Osteocyte (in vitro differentiated cells): ENCODE measurements at regions not wholly inside any gene's neighbourhood (a gene's known extent, or its start where the extent isn't known, plus 50 kb on each side); places are given as distances from the start of the nearest gene placed in this dataset.

Experiments used
- DNase-seq: peaks from one replicate; pipeline ENCODE4 v3.0.0; 2021; ENCODE audit warnings: mixed read lengths; ENCODE audit not compliant: unreplicated experiment; ENCODE audit errors: extremely low spot score
- H3K27ac Mint-ChIP-seq: one replicate; pipeline ENCODE4 v1.8.0; 2021; ENCODE audit warnings: mild to moderate bottlenecking, mixed read lengths; ENCODE audit not compliant: unreplicated experiment
- H3K27me3 Mint-ChIP-seq: one replicate; pipeline ENCODE4 v1.8.0; 2021; ENCODE audit warnings: mixed read lengths; ENCODE audit not compliant: unreplicated experiment
- H3K36me3 Mint-ChIP-seq: one replicate; pipeline ENCODE4 v1.8.0; 2021; ENCODE audit warnings: mixed read lengths; ENCODE audit not compliant: unreplicated experiment
- H3K4me1 Mint-ChIP-seq: one replicate; pipeline ENCODE4 v1.8.0; 2021; ENCODE audit warnings: mixed read lengths; ENCODE audit not compliant: unreplicated experiment
- H3K4me3 Mint-ChIP-seq: one replicate; pipeline ENCODE4 v1.8.0; 2021; ENCODE audit warnings: mild to moderate bottlenecking, moderate library complexity, mixed read lengths; ENCODE audit not compliant: unreplicated experiment
- H3K9me3 Mint-ChIP-seq: one replicate; pipeline ENCODE4 v1.8.0; 2021; ENCODE audit warnings: mixed read lengths; ENCODE audit not compliant: unreplicated experiment
- TF ChIP-seq, protein P1 (sequence below): fragments of 200-600 bp; sonication (generic); IDR thresholded peaks from 2 replicates; pipeline ENCODE4 v1.5.0; 2021; ENCODE audit warnings: antibody characterized with exemption, mild to moderate bottlenecking, moderate library complexity

DNA sequence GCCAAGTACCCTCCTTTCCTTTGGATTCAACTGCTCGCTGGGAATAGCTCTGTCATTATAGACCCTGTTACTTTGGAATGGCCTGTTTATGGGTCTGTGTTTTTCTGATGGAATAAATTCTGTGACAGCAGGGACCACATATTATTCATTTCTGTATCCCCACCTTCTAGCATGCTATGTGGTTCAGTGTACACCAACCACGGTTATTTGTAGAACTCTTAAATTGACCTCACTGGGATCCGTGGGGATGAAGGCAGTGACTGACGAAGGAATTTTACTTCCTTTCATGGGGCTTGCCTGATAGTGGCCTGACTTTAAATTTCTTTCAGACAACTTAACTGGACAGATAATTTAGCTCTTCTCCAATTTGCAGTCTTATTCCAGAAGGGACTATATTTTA, 343.2 kb downstream of the SPRY1 start:
- TF ChIP-seq, protein P1, sequence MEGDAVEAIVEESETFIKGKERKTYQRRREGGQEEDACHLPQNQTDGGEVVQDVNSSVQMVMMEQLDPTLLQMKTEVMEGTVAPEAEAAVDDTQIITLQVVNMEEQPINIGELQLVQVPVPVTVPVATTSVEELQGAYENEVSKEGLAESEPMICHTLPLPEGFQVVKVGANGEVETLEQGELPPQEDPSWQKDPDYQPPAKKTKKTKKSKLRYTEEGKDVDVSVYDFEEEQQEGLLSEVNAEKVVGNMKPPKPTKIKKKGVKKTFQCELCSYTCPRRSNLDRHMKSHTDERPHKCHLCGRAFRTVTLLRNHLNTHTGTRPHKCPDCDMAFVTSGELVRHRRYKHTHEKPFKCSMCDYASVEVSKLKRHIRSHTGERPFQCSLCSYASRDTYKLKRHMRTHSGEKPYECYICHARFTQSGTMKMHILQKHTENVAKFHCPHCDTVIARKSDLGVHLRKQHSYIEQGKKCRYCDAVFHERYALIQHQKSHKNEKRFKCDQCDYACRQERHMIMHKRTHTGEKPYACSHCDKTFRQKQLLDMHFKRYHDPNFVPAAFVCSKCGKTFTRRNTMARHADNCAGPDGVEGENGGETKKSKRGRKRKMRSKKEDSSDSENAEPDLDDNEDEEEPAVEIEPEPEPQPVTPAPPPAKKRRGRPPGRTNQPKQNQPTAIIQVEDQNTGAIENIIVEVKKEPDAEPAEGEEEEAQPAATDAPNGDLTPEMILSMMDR = no peak
- no peak overlapping the region for H3K4me3 Mint-ChIP-seq

DNA sequence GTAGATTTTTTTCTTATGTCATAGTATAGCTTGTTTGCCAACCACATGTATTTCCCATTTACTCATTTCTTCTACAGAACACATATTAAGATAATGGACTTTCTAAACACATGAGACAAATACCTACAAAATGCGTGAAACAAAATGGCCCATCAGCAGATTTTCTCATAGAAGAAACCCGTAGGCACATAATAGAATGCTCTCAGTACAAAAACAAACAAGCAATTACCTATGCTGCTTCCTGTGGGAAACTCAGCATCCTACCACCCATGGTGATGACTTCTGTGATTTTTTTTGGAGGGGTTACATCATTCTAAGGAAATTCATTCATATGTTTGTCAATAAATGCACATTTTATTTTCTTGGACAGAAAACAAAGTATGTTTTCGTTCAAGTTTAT, 343.6 kb downstream of the SPRY1 start:
- DNase-seq = no peak
- Mint-ChIP-seq H3K27ac (no peak overlapping the region), H3K4me3 (no peak overlapping the region), H3K36me3 (peaks cover 1% of the 10 kb centered on the region), H3K9me3 (peaks cover 5% of the 10 kb centered on the region), H3K4me1 (peaks cover 17% of the 10 kb centered on the region), H3K27me3 (no peaks in the 10 kb centered on the region)
- TF ChIP-seq, protein P1 = no peak

More for the DNA sequence above, 343.2 kb downstream of the SPRY1 start:
- Mint-ChIP-seq H3K27ac (no peak overlapping the region), H3K9me3 (peaks cover 5% of the 10 kb centered on the region), H3K36me3 (peaks cover 1% of the 10 kb centered on the region), H3K4me1 (peaks cover 15% of the 10 kb centered on the region), H3K27me3 (no peaks in the 10 kb centered on the region)
- no peak for DNase-seq

DNA sequence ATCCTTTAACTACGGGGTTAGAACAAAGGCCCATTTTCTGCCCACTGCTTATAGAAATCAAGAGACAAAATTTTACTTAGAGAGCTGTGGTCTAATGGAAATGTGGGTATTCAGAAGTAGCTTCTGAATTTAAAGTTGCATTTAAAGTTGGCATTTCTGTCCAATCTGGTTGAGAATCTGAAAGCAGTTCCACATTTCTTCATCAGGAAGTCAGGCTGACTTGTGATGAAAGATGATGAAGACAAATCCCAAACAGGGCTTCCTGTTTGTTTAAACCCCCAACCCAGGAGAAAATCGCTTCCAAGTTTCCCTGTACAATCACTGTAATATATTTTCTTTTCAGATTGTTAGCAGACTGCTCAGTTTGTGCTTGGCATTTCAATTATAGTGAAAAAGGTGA, 345.3 kb downstream of the SPRY1 start:
- Mint-ChIP-seq H3K27ac (peak overlapping the region; percentile 90), H3K4me1 (peaks cover 17% of the 10 kb centered on the region), H3K9me3 (peaks cover 5% of the 10 kb centered on the region), H3K4me3 (no peak overlapping the region), H3K27me3 (no peaks in the 10 kb centered on the region), H3K36me3 (peaks cover 1% of the 10 kb centered on the region)
- TF ChIP-seq, protein P1 = no peak
- no peak for DNase-seq

DNA sequence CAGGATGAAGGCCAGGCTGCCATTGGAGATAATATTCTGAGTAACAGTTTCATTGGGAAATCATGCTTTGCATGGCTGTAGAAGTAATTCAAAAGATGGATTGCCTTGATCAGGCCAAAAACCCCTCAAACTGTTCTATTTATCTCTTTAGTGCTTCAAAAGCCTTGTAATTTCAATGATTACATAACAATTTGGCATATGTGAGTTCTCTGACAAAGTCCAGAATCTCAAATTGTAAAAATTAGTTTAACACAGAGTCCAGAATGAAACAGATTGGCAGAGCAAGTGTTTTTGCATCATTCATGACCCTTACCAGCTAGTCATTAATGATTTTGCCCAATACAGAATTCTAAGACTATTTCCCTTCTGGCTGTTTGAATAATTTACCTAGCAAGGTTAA, 347.3 kb downstream of the SPRY1 start:
- Mint-ChIP-seq H3K27ac (no peak overlapping the region), H3K4me1 (peaks cover 17% of the 10 kb centered on the region), H3K9me3 (peaks cover 5% of the 10 kb centered on the region), H3K27me3 (no peaks in the 10 kb centered on the region), H3K36me3 (peaks cover 1% of the 10 kb centered on the region), H3K4me3 (no peak overlapping the region)
- DNase-seq = no peak
- TF ChIP-seq, protein P1 = no peak

DNA sequence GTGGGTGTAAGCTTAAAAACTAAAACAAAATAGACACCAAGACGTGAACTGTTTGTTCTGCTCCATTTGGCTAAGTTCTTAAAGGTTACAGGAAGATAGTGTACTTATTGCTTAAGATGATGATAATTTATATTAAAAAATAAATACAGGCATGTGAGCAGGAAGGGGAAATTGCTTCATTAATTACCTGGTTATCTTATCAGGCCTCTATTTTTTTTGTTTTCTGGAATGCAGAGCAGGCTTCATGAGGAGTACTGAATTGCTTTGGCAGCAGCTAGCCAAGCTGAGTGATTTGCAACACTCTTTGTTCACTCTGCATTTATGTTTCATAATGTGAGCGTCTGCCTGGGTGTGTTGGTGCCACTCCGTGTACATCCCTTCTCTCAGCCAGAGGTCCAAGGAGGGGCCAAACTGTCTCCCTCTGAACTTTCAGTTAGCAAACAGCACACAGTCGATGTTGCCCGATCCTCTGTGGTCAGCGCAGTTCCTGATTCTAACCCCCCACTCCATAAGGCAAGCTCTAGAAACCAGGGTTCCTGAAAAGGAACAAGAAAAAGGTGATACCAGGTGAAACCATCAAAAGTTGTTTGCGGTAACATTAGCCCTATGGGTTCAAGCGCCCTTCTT, 348.2 kb downstream of the SPRY1 start:
- TF ChIP-seq, protein P1 = no peak
- H3K4me1 Mint-ChIP-seq = peaks cover 24% of the 10 kb centered on the region
- DNase-seq = no peak
- no peaks in the 10 kb centered on the region for H3K27me3 Mint-ChIP-seq
- H3K9me3 Mint-ChIP-seq = peaks cover 5% of the 10 kb centered on the region
- H3K27ac Mint-ChIP-seq = no peak overlapping the region
- no peak overlapping the region for H3K4me3 Mint-ChIP-seq
- peaks cover 1% of the 10 kb centered on the region for H3K36me3 Mint-ChIP-seq
